Stomach (tissue), 4 donors: ENCODE measurements at regions not wholly inside any gene's neighbourhood (a gene's known extent, or its start where the extent isn't known, plus 50 kb on each side); places are given as distances from the start of the nearest gene placed in this dataset.

Experiments used
- CTCF ChIP-seq, 7 experiments: fragments of 450-650 bp in 4 of 7; fragments of 200-600 bp in 3 of 7; sonication (generic) in 3 of 7; IDR thresholded peaks; one replicate each; pipeline ENCODE4 v1.5.1; 2016 to 2019; ENCODE audit warnings: antibody characterized with exemption in 7 of 7, control low read depth in 2 of 7, mild to moderate bottlenecking in 1 of 7
- POLR2A ChIP-seq, 4 donors: fragments of 450-650 bp; IDR thresholded peaks; one replicate each; pipeline ENCODE4 v1.6.1; 2016; ENCODE audit warnings: antibody characterized with exemption in 4 of 4, control low read depth in 2 of 4, mild to moderate bottlenecking in 1 of 4, moderate library complexity in 1 of 4

DNA sequence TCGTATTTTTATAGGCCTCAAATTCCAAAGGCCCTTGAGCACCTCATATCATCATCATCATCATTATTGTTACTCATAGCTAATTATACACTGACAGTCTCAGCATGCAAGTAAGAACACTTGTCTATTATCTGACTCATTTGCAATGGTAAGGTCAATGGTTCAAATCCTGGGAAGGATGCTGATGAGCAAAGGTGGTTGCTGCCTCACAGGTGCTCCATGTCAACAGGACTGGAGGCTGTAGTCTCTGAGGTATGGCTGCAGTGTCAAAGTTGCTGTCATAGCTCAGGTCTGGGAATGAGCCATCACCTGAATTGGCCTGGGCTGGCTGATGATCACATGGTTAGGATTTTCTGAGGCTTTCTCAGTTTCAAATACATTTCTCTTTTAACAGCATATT, 379.3 kb downstream of the BCL11A start:
- TF ChIP-seq CTCF (IDR thresholded peaks at IDR 0.05) (no peak), POLR2A (IDR thresholded peaks at IDR 0.05) (no peak)
